WTC11 (cell line): ENCODE measurements at regions not wholly inside any gene's neighbourhood (a gene's known extent, or its start where the extent isn't known, plus 50 kb on each side); places are given as distances from the start of the nearest gene placed in this dataset.

Source experiments
- ATAC-seq: fragments of 200-7000 bp; cut with Tn5 transposase; 2 replicates; pipeline ENCODE4 v1.10.0; 2021; ENCODE audit warnings: mild to moderate bottlenecking, moderate library complexity
- CTCF ChIA-PET: fragments of 300-600 bp; sonication (Branson Sonifier 250); formaldehyde crosslinking; loops from one replicate; lab custom pipeline; 2021; ENCODE audit warnings: antibody characterized with exemption; lab: Charles Lee
- POLR2A ChIA-PET: fragments of 350-600 bp; sonication (Branson Sonifier 250); formaldehyde crosslinking; loops from one replicate; lab custom pipeline; 2021; ENCODE audit warnings: antibody characterized with exemption; lab: Charles Lee
- DNase-seq: peaks from one replicate; pipeline ENCODE4 v3.0.0; 2021; ENCODE audit warnings: low spot score
- H3K27ac Mint-ChIP-seq: 2 replicates; pipeline ENCODE4 v1.8.0; 2021; ENCODE audit warnings: mixed read lengths
- H3K27me3 Mint-ChIP-seq: 2 replicates; pipeline ENCODE4 v1.8.0; 2021; ENCODE audit warnings: low read depth, mild to moderate bottlenecking, moderate library complexity, mixed read lengths
- H3K36me3 Mint-ChIP-seq: 2 replicates; pipeline ENCODE4 v1.8.0; 2021; ENCODE audit warnings: mixed read lengths
- H3K4me1 Mint-ChIP-seq: 2 replicates; pipeline ENCODE4 v1.8.0; 2022; ENCODE audit warnings: mixed read lengths
- H3K4me3 Mint-ChIP-seq: 2 replicates; pipeline ENCODE4 v1.8.0; 2021; ENCODE audit warnings: mild to moderate bottlenecking, moderate library complexity, mixed read lengths
- H3K9me3 Mint-ChIP-seq: 2 replicates; pipeline ENCODE4 v1.8.0; 2021; ENCODE audit warnings: mixed read lengths
- AFF4 ChIP-seq: sonication (generic); formaldehyde crosslinking; IDR thresholded peaks from 2 replicates; pipeline ENCODE4 v1.8.1; 2023; ENCODE audit warnings: mild to moderate bottlenecking, missing genetic modification reagents, borderline replicate concordance
- ATF3 ChIP-seq: sonication (generic); formaldehyde crosslinking; conservative IDR thresholded peaks from 2 replicates; pipeline ENCODE4 v1.8.1; 2022; ENCODE audit warnings: mild to moderate bottlenecking, missing genetic modification reagents
- EMX1 ChIP-seq: fragments of 250-450 bp; sonication (Bioruptor Pico); IDR thresholded peaks from 2 replicates; pipeline ENCODE4 v1.8.0; 2021; ENCODE audit warnings: mild to moderate bottlenecking
- FOXK1 ChIP-seq: sonication (generic); formaldehyde crosslinking; IDR thresholded peaks from 2 replicates; pipeline ENCODE4 v1.8.0; 2022; ENCODE audit warnings: mild to moderate bottlenecking, moderate library complexity, missing genetic modification reagents
- HMGA2 ChIP-seq: fragments of 250-450 bp; sonication (Bioruptor Pico); IDR thresholded peaks from 2 replicates; pipeline ENCODE4 v1.4.0; 2021; ENCODE audit warnings: mild to moderate bottlenecking, moderate library complexity
- NFYB ChIP-seq: sonication (generic); formaldehyde crosslinking; conservative IDR thresholded peaks from 2 replicates; pipeline ENCODE4 v1.8.0; 2022; ENCODE audit warnings: low read depth, missing genetic modification reagents
- PREB ChIP-seq: sonication (generic); formaldehyde crosslinking; IDR thresholded peaks from 2 replicates; pipeline ENCODE4 v1.8.1; 2022; ENCODE audit warnings: mild to moderate bottlenecking, missing genetic modification reagents, moderate library complexity, borderline replicate concordance
- RELA ChIP-seq: sonication (generic); formaldehyde crosslinking; IDR thresholded peaks from 2 replicates; pipeline ENCODE4 v1.8.1; 2022; ENCODE audit warnings: missing genetic modification reagents, mild to moderate bottlenecking, borderline replicate concordance
- RORB ChIP-seq: fragments of 250-450 bp; sonication (Bioruptor Pico); IDR thresholded peaks from 2 replicates; pipeline ENCODE4 v1.9.0; 2021; ENCODE audit warnings: mild to moderate bottlenecking
- SMAD3 ChIP-seq: sonication (generic); formaldehyde crosslinking; IDR thresholded peaks from 2 replicates; pipeline ENCODE4 v1.8.0; 2022; ENCODE audit warnings: missing genetic modification reagents, mild to moderate bottlenecking, borderline replicate concordance
- SMAD4 ChIP-seq: sonication (generic); formaldehyde crosslinking; IDR thresholded peaks from 2 replicates; pipeline ENCODE4 v1.8.0; 2022; ENCODE audit warnings: mild to moderate bottlenecking, missing genetic modification reagents
- SOX15 ChIP-seq: fragments of 250-450 bp; sonication (Bioruptor Pico); IDR thresholded peaks from 2 replicates; pipeline ENCODE4 v1.9.0; 2021; ENCODE audit warnings: mild to moderate bottlenecking
- STAT6 ChIP-seq: sonication (generic); formaldehyde crosslinking; conservative IDR thresholded peaks from 2 replicates; pipeline ENCODE4 v1.8.1; 2023; ENCODE audit warnings: mild to moderate bottlenecking, low read depth, missing genetic modification reagents, moderate library complexity
- ZNF425 ChIP-seq: fragments of 250-450 bp; sonication (Bioruptor Pico); conservative IDR thresholded peaks from 2 replicates; pipeline ENCODE4 v1.9.0; 2021; ENCODE audit warnings: mild to moderate bottlenecking
- ZNF512 ChIP-seq: sonication (generic); formaldehyde crosslinking; IDR thresholded peaks from 2 replicates; pipeline ENCODE4 v1.8.1; 2022; ENCODE audit warnings: missing genetic modification reagents, borderline replicate concordance
- ZNF532 ChIP-seq: fragments of 250-450 bp; sonication (Bioruptor Pico); IDR thresholded peaks from 2 replicates; pipeline ENCODE4 v1.9.0; 2021; ENCODE audit warnings: mild to moderate bottlenecking, borderline replicate concordance

GRCh38 chr18:55124078-55124763, 165.0 kb upstream of the CCDC68 start:
- H3K36me3 Mint-ChIP-seq = no peaks in the 10 kb centered on the region
- H3K4me3 Mint-ChIP-seq = no peak overlapping the region
- no peak overlapping the region for H3K27ac Mint-ChIP-seq
- ChIA-PET POLR2A (no interaction called here), CTCF (no interaction called here)
- H3K27me3 Mint-ChIP-seq = no peaks in the 10 kb centered on the region
- peaks cover 13% of the 10 kb centered on the region for H3K9me3 Mint-ChIP-seq
- H3K4me1 Mint-ChIP-seq = no peaks in the 10 kb centered on the region
- DNase-seq = no peak
- TF ChIP-seq SMAD4 (CRISPR knock-in tag) (no peak), STAT6 (CRISPR knock-in tag) (no peak), ZNF425 (CRISPR knock-in tag) (no peak), FOXK1 (CRISPR knock-in tag) (no peak), AFF4 (CRISPR knock-in tag) (no peak), ZNF532 (CRISPR knock-in tag) (no peak), RELA (CRISPR knock-in tag) (no peak), PREB (no peak), ATF3 (no peak), RORB (CRISPR knock-in tag) (no peak), SMAD3 (no peak), HMGA2 (CRISPR knock-in tag) (no peak), NFYB (CRISPR knock-in tag) (no peak), SOX15 (CRISPR knock-in tag) (no peak), EMX1 (CRISPR knock-in tag) (no peak), ZNF512 (CRISPR knock-in tag) (no peak)
- ATAC-seq = no peak
